ENCODE measurements at regions not wholly inside any gene's neighbourhood (a gene's known extent, or its start where the extent isn't known, plus 50 kb on each side); places are given as distances from the start of the nearest gene placed in this dataset.

DNA sequence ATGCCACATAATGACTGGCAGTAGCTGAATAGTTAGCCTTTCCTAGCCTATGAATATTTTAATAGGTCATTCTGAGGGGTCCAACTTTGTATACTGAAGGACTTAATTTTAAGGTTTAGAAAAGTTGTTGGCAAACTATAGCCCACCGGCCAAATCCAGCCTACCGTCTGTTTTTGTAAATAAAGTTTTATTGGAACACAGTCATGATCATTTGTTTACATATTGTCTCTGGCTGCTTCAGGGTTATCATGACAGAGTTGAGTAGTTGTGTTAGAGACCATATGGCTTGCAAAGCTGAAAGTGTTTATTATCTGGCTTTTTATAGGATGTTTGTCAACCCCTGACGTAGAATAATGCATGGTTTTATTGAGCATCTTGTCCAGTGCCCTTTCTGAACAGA lies 73.4 kb downstream of the NTMT2 start:
- no peak for DNase-seq

GRCh38 chr1:170221031-170221430 lies 75.3 kb downstream of the NTMT2 start:
- DNase-seq = peak; percentile 88

GRCh38 chr1:170221495-170221894 lies 75.7 kb downstream of the NTMT2 start:
- DNase-seq = no peak

DNA sequence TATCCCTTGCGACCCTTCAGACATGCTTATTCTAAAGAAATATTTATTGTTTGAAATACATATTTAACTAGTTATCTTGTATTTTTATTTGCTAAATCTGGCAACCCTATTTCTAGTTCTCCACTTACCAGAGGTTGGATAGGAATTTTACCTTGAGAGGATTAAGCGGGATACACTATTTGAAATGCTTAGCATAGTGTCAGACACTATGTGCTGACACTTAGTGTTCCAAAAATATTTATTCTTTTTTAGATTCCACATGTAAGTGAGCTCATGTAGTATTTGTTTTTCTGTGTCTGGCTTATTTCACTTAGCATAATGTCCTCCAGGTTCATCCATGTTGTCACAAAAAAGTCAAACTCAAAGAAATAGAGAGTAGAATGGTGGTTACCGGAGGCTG lies 78.7 kb downstream of the NTMT2 start:
- DNase-seq = no peak

GRCh38 chr1:170225781-170226530 lies 80.2 kb downstream of the NTMT2 start:
- no peak for DNase-seq

DNA sequence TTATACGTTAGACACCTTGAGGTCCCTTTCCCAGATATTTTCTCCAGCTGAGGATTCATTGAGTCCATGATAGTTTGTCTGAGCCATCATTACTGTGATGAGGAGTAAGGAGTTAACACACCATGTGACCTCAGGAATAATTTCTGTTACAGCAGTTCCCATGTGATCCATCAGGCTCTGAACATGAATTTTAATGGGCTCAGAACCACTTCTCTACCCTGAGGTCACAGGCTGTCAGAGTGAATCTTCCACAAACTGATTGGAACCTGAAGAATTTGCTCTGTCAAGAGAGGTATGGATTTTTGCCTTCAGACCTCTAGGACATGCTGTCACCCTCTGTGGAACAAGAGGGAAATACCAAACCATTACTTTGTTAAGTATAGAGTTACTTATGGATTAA lies 81.0 kb downstream of the NTMT2 start:
- no peak for DNase-seq

DNA sequence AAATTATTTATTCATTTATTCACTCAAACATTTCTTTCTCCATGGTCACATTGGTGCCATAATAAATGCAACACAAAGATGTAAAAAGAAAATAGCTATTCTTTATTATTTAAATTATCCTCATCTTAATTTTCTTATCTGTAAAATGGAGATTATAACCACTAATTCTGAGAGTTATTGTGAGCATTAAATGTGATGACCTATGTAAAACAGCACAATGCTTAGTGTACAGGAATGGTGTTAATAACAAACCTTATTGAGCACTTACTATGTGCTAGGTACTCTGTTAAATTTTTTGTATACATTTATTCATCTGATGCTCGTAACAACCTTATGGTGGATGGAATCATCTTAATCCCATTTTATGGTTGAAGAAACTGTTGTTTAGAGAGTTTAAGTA lies 84.6 kb downstream of the NTMT2 start:
- no peak for DNase-seq

GRCh38 chr1:170231662-170232061 lies 85.9 kb downstream of the NTMT2 start:
- DNase-seq = no peak

DNA sequence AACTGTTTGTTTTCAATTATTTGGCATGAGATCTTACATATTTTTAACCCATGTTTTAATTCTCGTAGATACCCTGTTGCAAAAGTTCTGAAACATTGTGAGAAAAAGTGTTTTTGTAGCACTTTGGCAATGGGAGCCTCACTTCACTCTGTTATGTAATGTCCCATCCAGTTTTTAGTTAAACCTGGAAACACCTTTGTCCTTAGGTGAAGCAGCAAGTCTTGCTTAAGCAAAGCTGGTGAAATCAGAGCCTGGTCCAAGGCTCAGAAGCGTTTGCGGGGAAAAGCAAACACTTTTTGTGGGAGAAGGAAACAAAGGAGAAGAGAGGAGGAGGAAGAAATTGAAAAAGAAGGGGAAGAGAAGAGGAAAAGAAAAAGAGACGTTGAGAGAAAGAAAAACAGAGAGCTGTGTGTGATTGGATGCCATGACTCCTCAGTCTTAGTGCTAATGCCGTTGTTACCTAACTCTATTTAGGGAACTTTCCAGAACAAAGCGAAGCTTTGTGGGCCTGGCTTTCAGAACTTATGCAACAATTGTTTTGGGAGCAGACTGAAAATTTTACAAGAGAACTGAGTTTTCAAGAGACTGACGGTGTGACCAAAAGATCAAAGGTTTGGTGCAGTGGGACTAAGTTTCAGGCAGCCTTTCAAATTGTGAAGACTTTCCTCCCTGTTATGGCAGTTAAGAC lies 93.1 kb downstream of the NTMT2 start:
- DNase-seq = no peak

DNA sequence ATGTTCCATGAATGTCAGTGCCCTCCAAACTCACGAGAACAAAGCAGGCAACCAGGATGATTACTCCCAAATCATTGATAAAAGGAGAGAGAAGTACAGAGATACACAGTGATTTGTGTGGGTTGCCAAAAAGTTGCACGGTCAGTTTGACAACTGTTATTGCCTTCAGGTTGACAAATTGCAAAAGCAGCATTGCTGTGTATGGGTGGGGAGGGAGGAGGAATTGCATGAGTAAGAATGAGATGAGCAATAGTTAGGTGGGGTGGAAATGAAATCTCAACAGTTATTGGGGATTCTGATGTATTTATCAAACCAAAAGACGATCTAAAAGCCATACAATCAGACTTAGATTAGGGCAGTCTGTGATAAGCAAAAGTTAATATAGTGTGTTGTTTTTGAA lies 93.7 kb downstream of the NTMT2 start:
- no peak for DNase-seq

GRCh38 chr1:170240409-170240808 lies 94.7 kb downstream of the NTMT2 start:
- DNase-seq = no peak

DNA sequence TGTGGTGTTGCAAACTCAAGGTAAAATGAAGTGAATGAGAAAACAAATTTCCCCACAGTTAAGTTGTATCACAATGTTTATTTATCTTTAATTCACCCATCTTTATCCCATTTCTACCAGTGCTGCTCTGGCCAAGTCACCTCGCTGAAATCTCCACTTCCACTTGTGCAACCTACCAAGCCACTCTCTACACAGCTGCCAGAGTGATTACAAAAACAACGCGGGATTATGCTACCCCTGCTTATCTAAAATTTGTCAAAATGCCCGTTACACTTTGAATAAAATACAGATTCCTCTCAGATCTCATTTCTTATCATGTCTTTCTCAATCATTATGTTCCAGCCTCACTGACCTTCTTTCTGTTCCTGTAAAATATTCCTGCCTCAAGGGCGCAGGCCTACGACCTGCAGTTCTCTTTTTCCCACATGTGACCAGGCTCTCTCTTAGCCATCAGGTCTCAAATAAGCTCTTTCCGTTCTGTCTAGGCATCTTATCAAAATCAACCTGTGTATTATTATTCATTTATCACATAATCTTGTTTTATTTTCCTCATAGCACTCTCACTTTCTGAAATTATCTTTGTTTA lies 95.6 kb downstream of the NTMT2 start:
- no peak for DNase-seq

GRCh38 chr1:170247751-170248521 lies 102.2 kb downstream of the NTMT2 start:
- DNase-seq = no peak

GRCh38 chr1:170250531-170251276 lies 104.9 kb downstream of the NTMT2 start:
- DNase-seq = no peak

DNA sequence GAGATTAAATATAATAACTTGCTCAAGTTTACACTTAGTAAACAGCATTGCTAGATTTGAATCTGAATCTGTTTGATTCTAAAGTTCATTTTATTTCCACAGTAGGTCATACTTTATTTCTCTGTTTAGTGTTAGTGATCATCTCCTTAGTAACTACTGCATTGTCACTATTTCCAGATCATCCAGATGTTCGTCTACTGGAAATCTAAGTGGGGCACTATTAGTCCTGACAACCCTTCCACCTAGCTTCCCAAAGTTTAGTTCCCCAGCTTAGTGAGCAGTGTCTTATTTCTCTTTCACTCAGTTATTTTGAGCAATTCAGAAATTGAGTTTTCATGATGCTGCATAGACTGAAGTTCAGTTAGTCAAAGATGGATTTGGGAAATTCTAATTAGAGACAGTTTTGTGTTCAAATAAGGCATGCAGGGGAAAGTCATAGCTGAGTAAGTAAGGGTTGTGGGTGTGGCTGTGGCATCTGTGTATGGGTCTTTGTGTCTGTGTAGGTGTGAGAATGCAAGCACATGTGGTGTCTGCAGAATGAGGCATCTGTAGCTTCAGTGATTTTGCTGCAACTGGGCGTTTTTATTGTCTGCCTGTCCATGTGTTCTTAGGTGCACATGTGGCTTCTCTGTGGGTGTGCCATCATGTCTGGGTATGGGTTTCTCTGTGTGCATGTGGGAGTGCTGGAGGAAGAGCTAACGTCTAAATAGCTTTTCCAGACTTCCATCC lies 107.3 kb downstream of the NTMT2 start:
- DNase-seq = no peak

- no peak for DNase-seq
Observed at GRCh38 chr1:170254371-170254770, 108.6 kb downstream of the NTMT2 start.

DNA sequence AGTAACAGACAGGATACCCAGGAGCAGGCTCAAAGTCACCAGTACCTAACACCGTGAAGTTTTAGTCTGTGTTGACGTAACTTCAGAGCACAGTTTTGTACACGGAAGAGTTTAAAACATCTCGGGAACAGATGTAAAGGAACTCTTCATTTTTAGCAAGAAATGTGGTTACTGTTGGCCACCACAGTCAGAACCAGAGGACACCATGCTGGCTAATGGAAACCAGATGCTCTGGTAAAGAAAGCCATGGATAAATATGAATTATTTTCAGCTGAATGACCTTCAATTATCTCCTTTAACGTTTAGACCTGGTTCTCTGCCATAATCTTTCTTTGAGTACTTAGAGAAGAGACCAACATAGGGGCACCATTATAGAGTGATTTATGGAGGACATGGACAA lies 115.9 kb downstream of the NTMT2 start:
- no peak for DNase-seq

DNA sequence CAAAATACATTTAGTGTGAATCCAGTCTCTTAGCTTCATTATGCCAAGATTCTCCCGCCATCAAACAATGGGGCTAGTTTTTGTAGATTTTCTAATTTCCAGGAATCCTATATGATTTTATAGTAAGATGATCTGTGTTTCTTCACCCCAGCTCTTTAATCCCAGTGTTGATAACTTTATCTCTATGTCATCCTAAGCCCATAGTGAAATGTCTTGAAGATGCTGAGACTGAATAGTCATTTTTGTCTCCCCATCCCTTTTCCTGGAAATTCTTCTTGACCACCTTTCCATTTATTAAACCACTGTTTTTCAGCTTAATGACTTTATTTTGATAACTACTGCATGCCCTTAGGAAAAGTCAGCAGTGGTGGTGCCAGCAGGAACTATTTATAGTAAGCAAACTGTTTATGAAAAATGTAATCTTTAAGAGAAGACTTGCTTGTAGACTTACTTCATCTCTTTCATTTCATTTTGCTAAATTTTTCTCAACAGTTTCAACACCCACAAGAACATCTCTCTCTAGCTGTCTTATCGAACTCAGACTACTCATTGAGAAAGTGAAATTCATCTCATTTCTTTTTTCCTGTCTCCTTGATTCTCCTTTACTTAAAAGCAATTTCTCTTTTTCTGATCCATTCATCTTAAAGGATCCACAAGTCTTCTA lies 116.6 kb downstream of the NTMT2 start:
- no peak for DNase-seq

GRCh38 chr1:170265234-170265633 lies 119.5 kb downstream of the NTMT2 start:
- DNase-seq = no peak

- DNase-seq = peak; percentile 64
Observed at GRCh38 chr1:170267317-170267716, 121.6 kb downstream of the NTMT2 start.

DNA sequence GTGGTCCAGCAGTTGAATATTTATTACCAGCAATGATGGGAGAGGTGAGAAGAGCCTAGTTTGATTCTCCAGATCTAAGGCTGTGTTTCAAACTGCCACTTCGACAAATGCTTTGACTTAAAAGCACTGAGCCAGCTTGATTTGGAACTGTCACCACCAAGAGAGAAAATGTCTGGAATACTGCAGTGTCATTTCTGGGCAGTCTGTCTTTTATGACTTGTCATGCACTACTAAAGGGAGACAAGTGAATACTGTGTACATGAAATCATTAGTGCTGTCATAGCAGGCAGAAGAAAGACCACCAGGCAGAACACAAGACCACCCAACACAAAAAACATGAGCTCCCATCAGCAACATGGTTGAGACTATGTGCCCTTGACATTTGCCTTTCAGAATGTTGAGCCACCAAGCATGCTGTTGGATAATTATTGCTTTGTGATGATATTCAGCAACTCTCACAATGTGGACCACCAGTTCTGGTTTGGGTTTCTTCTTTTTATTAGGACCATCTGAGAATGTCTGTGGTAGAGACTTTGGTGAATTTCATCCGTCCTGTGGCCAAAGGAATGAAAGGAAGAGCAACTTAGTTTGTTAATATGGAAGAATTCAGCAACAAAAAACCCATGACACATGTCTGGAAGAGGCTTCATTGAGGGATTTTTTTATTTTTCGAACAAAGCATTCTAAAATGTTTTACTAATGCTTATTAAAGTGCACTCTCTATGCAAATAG lies 125.8 kb downstream of the NTMT2 start:
- no peak for DNase-seq

All from islet precursor cell (in vitro differentiated cells).